WI38 (cell line): ENCODE measurements at regions not wholly inside any gene's neighbourhood (a gene's known extent, or its start where the extent isn't known, plus 50 kb on each side); places are given as distances from the start of the nearest gene placed in this dataset.

Experiments used
- H3K4me3 ChIP-seq: 2 replicates; pipeline ENCODE4 v1.5.1; 2011; ENCODE audit warnings: low read depth, mild to moderate bottlenecking, control low read depth, low read length
- CTCF ChIP-seq: IDR thresholded peaks from 2 replicates; pipeline ENCODE4 v1.5.1; 2012; ENCODE audit warnings: low read depth, mild to moderate bottlenecking, control low read depth, low read length

GRCh38 chr22:49053578-49053977, 774.1 kb downstream of the BRD1 start:
- no peak for TF ChIP-seq CTCF
- H3K4me3 ChIP-seq, result no peak overlapping the region

- peak overlapping the region; percentile 40 for H3K4me3 ChIP-seq
- TF ChIP-seq CTCF, result no peak
Observed at GRCh38 chr22:49052560-49052959, 775.1 kb downstream of the BRD1 start.

- TF ChIP-seq CTCF, result no peak
- peak overlapping the region; percentile 40 for H3K4me3 ChIP-seq
Observed at GRCh38 chr22:49052023-49052538, 775.6 kb downstream of the BRD1 start.

GRCh38 chr22:49051491-49052022, 776.1 kb downstream of the BRD1 start:
- TF ChIP-seq CTCF, result no peak
- peak overlapping the region; percentile 40 for H3K4me3 ChIP-seq

- H3K4me3 ChIP-seq, result no peak overlapping the region
- TF ChIP-seq CTCF, result no peak
Observed at GRCh38 chr22:49049691-49050090, 778.0 kb downstream of the BRD1 start.

GRCh38 chr22:49048591-49048990, 779.1 kb downstream of the BRD1 start:
- H3K4me3 ChIP-seq, result no peak overlapping the region
- no peak for TF ChIP-seq CTCF

- H3K4me3 ChIP-seq, result no peak overlapping the region
- no peak for TF ChIP-seq CTCF
Observed at GRCh38 chr22:49047447-49047846, 780.2 kb downstream of the BRD1 start.
